ENCODE measurements at regions not wholly inside any gene's neighbourhood (a gene's known extent, or its start where the extent isn't known, plus 50 kb on each side); places are given as distances from the start of the nearest gene placed in this dataset.

DNA sequence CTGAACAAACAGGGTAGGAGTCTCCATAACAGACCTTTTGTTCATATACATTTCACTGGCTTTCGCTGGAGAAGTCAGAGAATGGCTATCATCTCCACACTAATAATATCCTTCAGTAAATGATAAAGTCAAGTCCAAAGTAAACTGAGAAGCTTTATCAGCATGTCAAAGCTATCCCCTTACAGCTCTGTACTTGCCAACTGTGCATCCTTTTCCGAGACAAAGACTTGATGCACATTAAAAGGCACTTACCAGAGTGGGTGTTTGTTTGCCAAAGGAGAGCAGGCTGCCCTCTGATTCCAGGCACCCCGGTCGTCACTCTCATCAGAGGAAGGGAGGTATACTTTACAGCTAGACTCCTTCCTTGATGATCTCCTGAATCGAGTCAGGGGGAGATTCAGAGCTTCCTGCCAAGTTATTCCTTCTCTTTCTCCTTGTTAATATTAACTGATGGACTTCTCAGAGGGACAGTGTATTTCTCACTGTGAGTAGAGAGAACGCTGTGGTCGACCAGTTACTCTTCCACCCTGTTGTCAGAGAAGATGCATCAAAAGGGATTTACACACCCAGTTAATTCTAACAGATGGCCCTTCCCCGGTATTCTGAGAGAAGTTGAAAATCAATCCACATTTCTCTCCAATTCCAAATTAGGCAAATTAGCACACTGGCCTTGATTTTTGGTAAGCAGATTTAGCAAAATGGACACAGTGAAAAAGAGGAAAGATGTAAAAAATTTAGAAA is 504.7 kb upstream of the NR2F2 start:
- TF ChIP-seq POLR2AphosphoS5 (IDR thresholded peaks at IDR 0.05; ENCODE audit: low read depth, low read length) (no peak), EP300 (IDR thresholded peaks at IDR 0.05; ENCODE audit: borderline replicate concordance in 1 of 2, low read depth in 1 of 2, low read length in 1 of 2) (no peak), EZH2phosphoT487 (IDR thresholded peaks at IDR 0.05; ENCODE audit: borderline replicate concordance, low read depth) (no peak), RXRA (IDR thresholded peaks at IDR 0.05; ENCODE audit: borderline replicate concordance, low read depth) (no peak), SMC3 (IDR thresholded peaks at IDR 0.05; ENCODE audit: low read depth, low read length) (no peak), RFX5 (IDR thresholded peaks at IDR 0.05; ENCODE audit: low read length) (no peak), RAD21 (IDR thresholded peaks at IDR 0.05; ENCODE audit: low read length) (no peak), GABPA (IDR thresholded peaks at IDR 0.05; ENCODE audit: low read depth) (no peak), GATA2 (CRISPR knock-in tag; IDR thresholded peaks at IDR 0.05) (no peak), NRF1 (IDR thresholded peaks at IDR 0.05; ENCODE audit: low read depth, low read length) (no peak), JUND (IDR thresholded peaks at IDR 0.05) (no peak)
- TF ChIP-seq, protein P1, sequence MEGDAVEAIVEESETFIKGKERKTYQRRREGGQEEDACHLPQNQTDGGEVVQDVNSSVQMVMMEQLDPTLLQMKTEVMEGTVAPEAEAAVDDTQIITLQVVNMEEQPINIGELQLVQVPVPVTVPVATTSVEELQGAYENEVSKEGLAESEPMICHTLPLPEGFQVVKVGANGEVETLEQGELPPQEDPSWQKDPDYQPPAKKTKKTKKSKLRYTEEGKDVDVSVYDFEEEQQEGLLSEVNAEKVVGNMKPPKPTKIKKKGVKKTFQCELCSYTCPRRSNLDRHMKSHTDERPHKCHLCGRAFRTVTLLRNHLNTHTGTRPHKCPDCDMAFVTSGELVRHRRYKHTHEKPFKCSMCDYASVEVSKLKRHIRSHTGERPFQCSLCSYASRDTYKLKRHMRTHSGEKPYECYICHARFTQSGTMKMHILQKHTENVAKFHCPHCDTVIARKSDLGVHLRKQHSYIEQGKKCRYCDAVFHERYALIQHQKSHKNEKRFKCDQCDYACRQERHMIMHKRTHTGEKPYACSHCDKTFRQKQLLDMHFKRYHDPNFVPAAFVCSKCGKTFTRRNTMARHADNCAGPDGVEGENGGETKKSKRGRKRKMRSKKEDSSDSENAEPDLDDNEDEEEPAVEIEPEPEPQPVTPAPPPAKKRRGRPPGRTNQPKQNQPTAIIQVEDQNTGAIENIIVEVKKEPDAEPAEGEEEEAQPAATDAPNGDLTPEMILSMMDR (IDR thresholded peaks at IDR 0.05), result no peak
- TF ChIP-seq, protein P2, sequence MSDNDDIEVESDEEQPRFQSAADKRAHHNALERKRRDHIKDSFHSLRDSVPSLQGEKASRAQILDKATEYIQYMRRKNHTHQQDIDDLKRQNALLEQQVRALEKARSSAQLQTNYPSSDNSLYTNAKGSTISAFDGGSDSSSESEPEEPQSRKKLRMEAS (IDR thresholded peaks at IDR 0.05; ENCODE audit: low read depth), result no peak
